ENCODE measurements at regions not wholly inside any gene's neighbourhood (a gene's known extent, or its start where the extent isn't known, plus 50 kb on each side); places are given as distances from the start of the nearest gene placed in this dataset.

- TF ChIP-seq BACH1 (IDR thresholded peaks at IDR 0.05; ENCODE audit: borderline replicate concordance) = no peak
- no peak for TF ChIP-seq USF2 (IDR thresholded peaks at IDR 0.05; ENCODE audit: borderline replicate concordance, low read depth, low read length)
- TF ChIP-seq POLR2A (IDR thresholded peaks at IDR 0.05; ENCODE audit: low read depth, low read length) = no peak
Measured at GRCh38 chr4:57777876-57778275, 667.7 kb upstream of the IGFBP7 start.

Data from GM12878 (cell line).